Thymus (tissue), 11 donors: ENCODE measurements at regions not wholly inside any gene's neighbourhood (a gene's known extent, or its start where the extent isn't known, plus 50 kb on each side); places are given as distances from the start of the nearest gene placed in this dataset.

Experiments
- DNase-seq, 9 donors: peaks; one replicate each; pipeline ENCODE4 v3.0.0-alpha.2; 2013; ENCODE audit warnings: low spot score in 9 of 9, low read depth in 6 of 9, missing footprints in 1 of 9
- H3K27ac ChIP-seq, 2 donors: one replicate each; pipeline ENCODE4 v1.5.1; 2013; ENCODE audit warnings: control low read depth in 1 of 2, low read depth in 1 of 2, low read length in 1 of 2, mild to moderate bottlenecking in 1 of 2, moderate library complexity in 1 of 2
- H3K27me3 ChIP-seq, 2 donors: one replicate each; pipeline ENCODE4 v1.5.1; 2013; ENCODE audit warnings: low read length in 1 of 2; ENCODE audit not compliant: control insufficient read depth in 2 of 2, insufficient read depth in 1 of 2
- H3K36me3 ChIP-seq, 2 donors: one replicate each; pipeline ENCODE4 v1.5.1; 2013; ENCODE audit warnings: low read length in 1 of 2, mild to moderate bottlenecking in 1 of 2, moderate library complexity in 1 of 2; ENCODE audit not compliant: control insufficient read depth in 2 of 2, insufficient read depth in 2 of 2
- H3K4me1 ChIP-seq, 2 donors: one replicate each; pipeline ENCODE4 v1.5.1; 2013; ENCODE audit warnings: low read length in 2 of 2; ENCODE audit not compliant: control insufficient read depth in 2 of 2, insufficient read depth in 2 of 2
- H3K4me3 ChIP-seq, 2 donors: one replicate each; pipeline ENCODE4 v1.5.1; 2013; ENCODE audit warnings: low read length in 2 of 2, control low read depth in 1 of 2, mild to moderate bottlenecking in 1 of 2
- H3K9me3 ChIP-seq, 2 donors: one replicate each; pipeline ENCODE4 v1.5.1; 2013; ENCODE audit warnings: low read length in 1 of 2, mild to moderate bottlenecking in 1 of 2; ENCODE audit not compliant: control insufficient read depth in 2 of 2, insufficient read depth in 1 of 2
- WGBS: extraction: QIAGEN DNeasy Blood & Tissue Kit; methylation state at CpG from one replicate; pipeline ENCODE4 v1.1.7; 2013; 5-methylcytosine and 5-hydroxymethylcytosine counted together
- donor health status: healthy.

DNA sequence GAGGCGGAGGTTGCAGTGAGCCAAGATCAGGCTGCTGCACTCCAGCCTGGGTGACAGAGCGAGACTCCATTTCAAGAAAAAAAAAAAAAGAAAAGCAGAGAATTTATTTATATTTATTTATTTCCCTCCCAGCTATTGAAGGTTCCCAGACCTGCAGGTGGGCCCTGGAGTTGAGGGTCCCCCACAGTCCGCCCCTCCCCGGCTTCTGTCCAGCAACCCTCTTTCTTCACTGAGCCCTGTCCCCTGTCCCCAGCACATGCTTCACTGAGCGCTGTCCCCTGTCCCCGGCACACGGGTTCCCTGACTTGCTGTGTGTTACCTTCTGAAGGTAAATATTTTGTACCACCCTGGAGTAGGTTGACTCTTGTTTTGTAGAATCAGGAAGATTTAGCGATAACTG is 301.7 kb upstream of the PITRM1 start:
- Histone ChIP-seq H3K4me1 (peaks cover 0 to 12% of the 10 kb centered on the region in 2 donors), H3K36me3 (no peaks in the 10 kb centered on the region), H3K27me3 (no peaks in the 10 kb centered on the region), H3K27ac (no peak overlapping the region), H3K4me3 (no peak overlapping the region), H3K9me3 (peaks cover 0 to 4% of the 10 kb centered on the region in 2 donors)
- 98% methylated on average over 8 of the region's 8 CpGs for WGBS
- no peak for DNase-seq

DNA sequence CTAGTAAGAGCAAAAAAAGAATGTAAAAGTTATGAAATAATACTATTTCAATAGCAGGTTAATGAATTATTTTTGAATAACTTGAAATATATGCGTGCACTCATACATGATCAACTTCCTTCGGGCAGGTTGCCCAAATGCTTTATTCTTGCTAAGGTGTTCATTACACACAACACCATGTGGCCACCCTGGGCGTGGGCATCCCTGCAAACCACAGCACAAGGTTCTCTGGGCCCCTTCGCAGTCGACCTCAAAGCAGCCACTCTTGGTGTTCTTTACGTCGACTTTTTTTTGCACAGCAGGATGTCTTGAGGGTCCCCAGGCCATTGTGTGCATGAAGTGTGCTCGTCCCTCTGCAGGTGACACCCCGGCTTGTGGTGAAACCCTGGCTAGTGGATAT is 300.7 kb upstream of the PITRM1 start:
- Histone ChIP-seq H3K27ac (no peak overlapping the region), H3K27me3 (no peaks in the 10 kb centered on the region), H3K4me1 (peaks cover 0 to 18% of the 10 kb centered on the region in 2 donors), H3K9me3 (peaks cover 0 to 4% of the 10 kb centered on the region in 2 donors), H3K4me3 (no peak overlapping the region), H3K36me3 (no peaks in the 10 kb centered on the region)
- no peak for DNase-seq
- 68% methylated on average over 9 of the region's 9 CpGs for WGBS

DNA sequence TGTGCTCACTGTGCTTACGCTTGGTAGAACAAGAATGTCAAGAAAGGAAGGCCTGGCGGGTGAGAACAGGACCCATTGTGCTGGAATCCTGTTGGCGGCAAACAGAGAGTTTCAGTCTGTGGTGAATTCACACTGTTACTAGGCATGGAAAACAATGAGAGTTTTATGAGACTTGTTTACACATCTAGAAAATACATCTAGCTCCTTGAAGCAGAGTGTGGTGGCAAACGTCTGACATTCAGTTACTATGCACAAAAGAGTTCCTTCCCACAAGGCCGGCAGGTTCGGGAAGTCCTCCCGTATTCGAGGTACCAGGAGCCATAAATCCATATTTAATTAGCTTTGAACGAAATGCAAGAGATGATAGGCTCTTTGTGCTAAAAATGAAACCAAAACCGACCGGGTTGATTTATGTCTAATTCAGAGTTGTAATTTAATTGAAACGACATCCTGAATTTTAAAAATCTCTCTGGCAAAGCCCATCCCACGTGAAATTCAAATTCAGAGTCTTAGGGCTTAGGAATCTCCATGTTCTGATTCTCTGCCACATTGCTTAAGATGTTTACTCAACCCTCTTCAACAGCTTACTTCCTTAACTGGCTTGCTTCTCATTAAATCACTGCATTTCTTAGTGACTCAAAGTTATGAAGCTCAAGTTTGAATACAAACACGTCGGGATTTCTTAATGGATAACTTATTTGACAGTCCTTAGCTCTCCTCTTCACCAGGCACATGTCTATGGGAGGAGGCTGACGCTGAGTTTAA is 299.9 kb upstream of the PITRM1 start:
- WGBS: 31% methylated on average over 16 of the region's 16 CpGs
- H3K27ac ChIP-seq: peak overlapping the region in 1 of 2 donors; percentile 47
- peaks cover 0 to 26% of the 10 kb centered on the region in 2 donors for H3K4me1 ChIP-seq
- no peaks in the 10 kb centered on the region for H3K36me3 ChIP-seq
- no peaks in the 10 kb centered on the region for H3K27me3 ChIP-seq
- H3K4me3 ChIP-seq: peak overlapping the region in 1 of 2 donors; percentile 33
- DNase-seq: peak in 1 of 9 donors; percentile 9
- H3K9me3 ChIP-seq: peaks cover 0 to 4% of the 10 kb centered on the region in 2 donors

- no peaks in the 10 kb centered on the region for H3K27me3 ChIP-seq
- peaks cover 0 to 4% of the 10 kb centered on the region in 2 donors for H3K9me3 ChIP-seq
- H3K4me1 ChIP-seq: peaks cover 0 to 31% of the 10 kb centered on the region in 2 donors
- WGBS: 93% methylated on average over 8 of the region's 8 CpGs
- no peak overlapping the region for H3K27ac ChIP-seq
- no peak for DNase-seq
- no peaks in the 10 kb centered on the region for H3K36me3 ChIP-seq
- H3K4me3 ChIP-seq: no peak overlapping the region
Observed at GRCh38 chr10:3471927-3472286, 299.3 kb upstream of the PITRM1 start.

DNA sequence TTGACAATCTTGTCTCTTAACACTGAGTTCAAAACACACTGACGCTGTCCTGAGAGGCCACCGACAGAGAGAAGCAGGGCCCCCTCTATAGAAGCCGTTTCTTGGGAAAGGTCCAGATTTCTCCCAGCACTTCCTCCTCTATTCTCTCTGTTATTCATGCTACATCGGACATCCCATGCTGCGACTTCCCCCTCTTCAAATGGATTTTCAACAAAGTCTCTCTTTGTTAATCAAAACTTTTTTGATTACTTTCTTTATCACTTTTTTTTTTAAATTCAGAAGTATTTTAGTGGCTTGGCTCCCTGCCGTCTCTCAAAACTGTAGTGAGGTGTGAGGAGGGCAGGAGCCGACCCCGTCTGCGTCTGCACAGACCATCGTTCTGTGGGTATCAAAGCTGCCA is 298.9 kb upstream of the PITRM1 start:
- no peak overlapping the region for H3K4me3 ChIP-seq
- H3K4me1 ChIP-seq: peaks cover 0 to 31% of the 10 kb centered on the region in 2 donors
- peaks cover 0 to 4% of the 10 kb centered on the region in 2 donors for H3K9me3 ChIP-seq
- WGBS: 91% methylated on average over 10 of the region's 10 CpGs
- no peaks in the 10 kb centered on the region for H3K36me3 ChIP-seq
- H3K27ac ChIP-seq: no peak overlapping the region
- no peaks in the 10 kb centered on the region for H3K27me3 ChIP-seq
- DNase-seq: no peak

GRCh38 chr10:3470191-3470590 is 297.6 kb upstream of the PITRM1 start:
- Histone ChIP-seq H3K4me1 (peaks cover 0 to 37% of the 10 kb centered on the region in 2 donors), H3K4me3 (no peak overlapping the region), H3K27me3 (no peaks in the 10 kb centered on the region), H3K36me3 (no peaks in the 10 kb centered on the region), H3K9me3 (peaks cover 0 to 4% of the 10 kb centered on the region in 2 donors), H3K27ac (no peak overlapping the region)
- no peak for DNase-seq
- WGBS: 91% methylated on average over 11 of the region's 11 CpGs

DNA sequence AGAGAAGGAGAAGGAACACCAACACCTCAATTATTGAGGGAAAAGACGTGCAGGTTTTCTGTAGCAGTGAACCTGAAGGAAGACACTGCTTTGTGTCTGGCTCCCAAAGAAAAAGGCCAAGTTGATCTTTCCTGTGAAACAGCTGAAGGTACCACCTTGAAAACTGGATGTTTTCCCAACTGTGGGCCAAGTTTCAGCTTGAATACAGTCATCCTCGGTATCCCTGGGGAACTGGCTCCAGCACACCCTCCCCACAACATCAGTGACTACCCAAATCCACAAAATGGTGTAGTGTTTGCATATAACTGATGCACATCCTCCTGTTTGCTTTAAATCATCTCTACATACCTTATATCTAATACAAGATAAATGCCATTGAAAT is 297.0 kb upstream of the PITRM1 start:
- H3K27me3 ChIP-seq: no peaks in the 10 kb centered on the region
- no peak overlapping the region for H3K4me3 ChIP-seq
- H3K9me3 ChIP-seq: peaks cover 0 to 4% of the 10 kb centered on the region in 2 donors
- peak overlapping the region; percentile 1 to 45 for H3K27ac ChIP-seq
- H3K4me1 ChIP-seq: peaks cover 0 to 37% of the 10 kb centered on the region in 2 donors
- H3K36me3 ChIP-seq: no peaks in the 10 kb centered on the region
- WGBS: 86% methylated on average over 2 of the region's 2 CpGs
- no peak for DNase-seq

DNA sequence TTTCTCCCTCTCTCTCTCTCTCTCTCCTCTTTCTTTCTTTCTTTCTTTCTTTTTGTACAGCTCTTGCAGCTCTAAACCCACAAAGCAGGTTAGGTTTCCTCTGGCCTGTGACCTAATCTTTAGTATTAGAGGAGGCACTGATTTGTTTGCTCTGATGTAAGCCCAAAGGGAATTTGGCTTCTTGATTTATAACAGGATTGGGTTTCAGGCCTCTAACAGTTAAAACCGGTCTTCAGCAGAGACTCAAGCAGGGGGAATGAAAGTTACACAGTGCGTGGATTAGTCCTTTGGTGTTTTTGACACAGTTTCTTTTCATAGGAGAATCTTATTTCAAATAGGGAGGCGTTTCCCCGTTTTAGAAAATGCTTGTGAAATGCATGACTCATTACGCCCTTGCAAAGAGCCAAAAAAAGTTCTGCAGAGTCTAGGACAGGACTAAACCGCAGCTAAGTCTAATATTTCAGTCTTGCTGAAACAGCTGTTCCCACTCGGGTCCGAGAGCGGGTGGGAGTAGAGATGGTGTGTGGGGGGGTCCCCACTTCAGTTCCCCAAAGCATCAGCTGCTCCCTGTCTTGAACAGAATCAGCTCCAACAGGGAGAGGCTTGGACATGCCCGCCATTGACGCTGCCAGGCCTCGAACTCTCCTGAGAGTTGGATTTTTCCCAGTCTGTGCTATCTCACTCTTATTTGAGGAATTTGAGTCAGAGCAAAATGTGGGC is 296.5 kb upstream of the PITRM1 start:
- WGBS: 85% methylated on average over 12 of the region's 12 CpGs
- H3K9me3 ChIP-seq: peaks cover 0 to 4% of the 10 kb centered on the region in 2 donors
- no peaks in the 10 kb centered on the region for H3K27me3 ChIP-seq
- H3K27ac ChIP-seq: peak overlapping the region; percentile 36 to 52
- no peak overlapping the region for H3K4me3 ChIP-seq
- peak in 1 of 9 donors; percentile 32 for DNase-seq
- H3K4me1 ChIP-seq: peaks cover 0 to 37% of the 10 kb centered on the region in 2 donors
- H3K36me3 ChIP-seq: no peaks in the 10 kb centered on the region
